ENCODE measurements at regions not wholly inside any gene's neighbourhood (a gene's known extent, or its start where the extent isn't known, plus 50 kb on each side); places are given as distances from the start of the nearest gene placed in this dataset.

GRCh38 chrX:122422547-122422946 is 761.5 kb upstream of the GRIA3 start:
- ChIA-PET CTCF (no interaction called here), POLR2A (no interaction called here)
- TF ChIP-seq REST (IDR thresholded peaks at IDR 0.05; ENCODE audit: insufficient read depth in 1 of 2, low read depth in 2 of 2, low read length in 1 of 2), result no peak
- no peak for TF ChIP-seq SIN3A (IDR thresholded peaks at IDR 0.05; ENCODE audit: borderline replicate concordance, insufficient read depth, low read depth, low read length)
- TF ChIP-seq POLR2AphosphoS5 (IDR thresholded peaks at IDR 0.05; ENCODE audit: low read depth, low read length), result no peak
- TF ChIP-seq CTCF (IDR thresholded peaks at IDR 0.05), result no peak
- BruUV-seq (replicated peaks), result no TSS peak
- H3K9me3 ChIP-seq (ENCODE audit: control insufficient read depth, insufficient read depth, low read depth, low read length), result no peaks in the 10 kb centered on the region
- DNase-seq (ENCODE audit: low read depth, low spot score) (no peak), ATAC-seq (no peak)
- no peaks in the 10 kb centered on the region for H3K36me3 ChIP-seq (ENCODE audit: control insufficient read depth, insufficient read depth, low read length)
- no peaks in the 10 kb centered on the region for H3K27me3 ChIP-seq (ENCODE audit: control insufficient read depth, insufficient read depth, low read length)
- in situ Hi-C loops (cut with HindIII; ENCODE audit: low pct_unique_long_range_greater_than_20kb, low sequenced_read_pairs), result no loop called here
- H3K4me3 ChIP-seq (ENCODE audit: low read depth in 2 of 2, low read length in 2 of 2), result no peak overlapping the region
- intact Hi-C loops (cut with micrococcal nuclease; ENCODE audit: unreplicated experiment), result no loop called here
- H3K4me1 ChIP-seq (ENCODE audit: control insufficient read depth, insufficient read depth, low read length), result no peaks in the 10 kb centered on the region
- H3K27ac ChIP-seq (ENCODE audit: low read length), result no peak overlapping the region

DNA sequence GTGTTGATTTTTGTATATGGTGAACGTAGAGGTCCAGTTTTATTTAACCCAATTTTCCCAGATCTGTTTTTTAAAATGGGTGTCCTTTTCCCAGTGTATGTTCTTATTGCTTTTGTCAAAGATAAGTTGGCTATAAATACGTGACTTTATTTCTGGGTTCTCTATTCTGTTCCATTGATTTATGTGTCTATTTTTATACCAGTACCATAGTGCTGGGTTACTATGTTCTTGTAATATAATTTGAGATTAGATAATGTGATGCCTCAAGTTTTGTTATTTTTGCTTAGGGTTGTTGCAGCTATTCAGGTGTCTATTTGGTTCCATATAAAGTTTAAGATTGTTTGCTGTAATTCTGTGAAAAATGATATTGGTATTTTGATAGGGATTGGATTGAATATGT is 749.1 kb upstream of the GRIA3 start:
- no peak overlapping the region for H3K4me3 ChIP-seq (ENCODE audit: low read depth in 2 of 2, low read length in 2 of 2)
- 0 out of 2 replicates have a peak, but pooled peaks cover 2% of the 10 kb centered on the region for H3K9me3 ChIP-seq (ENCODE audit: control insufficient read depth, insufficient read depth, low read depth, low read length)
- no peaks in the 10 kb centered on the region for H3K4me1 ChIP-seq (ENCODE audit: control insufficient read depth, insufficient read depth, low read length)
- no peak for TF ChIP-seq POLR2AphosphoS5 (IDR thresholded peaks at IDR 0.05; ENCODE audit: low read depth, low read length)
- no peak for TF ChIP-seq SIN3A (IDR thresholded peaks at IDR 0.05; ENCODE audit: borderline replicate concordance, insufficient read depth, low read depth, low read length)
- no peak for TF ChIP-seq TCF7L2 (IDR thresholded peaks at IDR 0.05; ENCODE audit: low read depth, low read length)
- no peak for TF ChIP-seq CTCF (IDR thresholded peaks at IDR 0.05)
- TF ChIP-seq REST (IDR thresholded peaks at IDR 0.05; ENCODE audit: insufficient read depth in 1 of 2, low read depth in 2 of 2, low read length in 1 of 2), result no peak
- BruUV-seq (replicated peaks), result no TSS peak
- H3K36me3 ChIP-seq (ENCODE audit: control insufficient read depth, insufficient read depth, low read length), result no peaks in the 10 kb centered on the region
- no peaks in the 10 kb centered on the region for H3K27me3 ChIP-seq (ENCODE audit: control insufficient read depth, insufficient read depth, low read length)
- ChIA-PET CTCF (no interaction called here), POLR2A (no interaction called here)
- intact Hi-C loops (cut with micrococcal nuclease; ENCODE audit: unreplicated experiment), result no loop called here
- ATAC-seq (no peak), DNase-seq (ENCODE audit: low read depth, low spot score) (no peak)
- no peak overlapping the region for H3K27ac ChIP-seq (ENCODE audit: low read length)
- in situ Hi-C loops (cut with HindIII; ENCODE audit: low pct_unique_long_range_greater_than_20kb, low sequenced_read_pairs), result no loop called here

Data from Panc1 (cell line).